Kidney (tissue), 13 donors: ENCODE measurements at regions not wholly inside any gene's neighbourhood (a gene's known extent, or its start where the extent isn't known, plus 50 kb on each side); places are given as distances from the start of the nearest gene placed in this dataset.

Experiments used
- DNase-seq, 5 donors: peaks; one replicate each; pipeline ENCODE4 v3.0.0-alpha.2; 2013 to 2020
- FAIRE-seq: peaks from 2 replicates; lab custom pipeline; 2012; peaks lifted over from hg19 to GRCh38; lab: Jason Lieb, UNC
- H3K27ac ChIP-seq, 2 donors: one replicate each; pipeline ENCODE4 v1.7.0; 2013; ENCODE audit warnings: low read depth in 2 of 2, low read length in 2 of 2, inconsistent platforms in 1 of 2
- H3K27me3 ChIP-seq: one replicate; pipeline ENCODE4 v1.7.1; 2013; ENCODE audit warnings: low read length, inconsistent platforms; ENCODE audit not compliant: control insufficient read depth, insufficient read depth
- H3K36me3 ChIP-seq, 3 donors: one replicate each; pipeline versions ENCODE4 v1.7.0 to v1.7.1; 2013; ENCODE audit warnings: low read length in 3 of 3, control low read depth in 1 of 3, inconsistent platforms in 1 of 3; ENCODE audit not compliant: insufficient read depth in 3 of 3, control insufficient read depth in 2 of 3
- H3K4me1 ChIP-seq, 3 donors: one replicate each; pipeline versions ENCODE4 v1.7.0 to v1.7.1; 2013; ENCODE audit warnings: low read length in 3 of 3, inconsistent platforms in 1 of 3, low read depth in 1 of 3; ENCODE audit not compliant: control insufficient read depth in 2 of 3, insufficient read depth in 2 of 3
- H3K4me3 ChIP-seq, 3 donors: one replicate each; pipeline versions ENCODE4 v1.7.0 to v1.8.1; 2013; ENCODE audit warnings: low read length in 3 of 3, control low read depth in 1 of 3, inconsistent platforms in 1 of 3
- H3K9ac ChIP-seq, 3 donors: one replicate each; pipeline versions ENCODE4 v1.7.0 to v1.7.1; 2013; ENCODE audit warnings: low read length in 3 of 3, control low read depth in 1 of 3, inconsistent platforms in 1 of 3
- H3K9me3 ChIP-seq, 3 donors: one replicate each; pipeline versions ENCODE4 v1.7.0 to v1.7.1; 2013; ENCODE audit warnings: low read length in 3 of 3, control low read depth in 1 of 3, inconsistent platforms in 1 of 3; ENCODE audit not compliant: control insufficient read depth in 2 of 3, insufficient read depth in 1 of 3
- intact Hi-C: fragments of 100-400 bp; cut with DNase I; formaldehyde crosslinking; loops from one replicate; pipeline ENCODE4 v1.11.1; 2022
- TF ChIP-seq, protein P1 (sequence below): IDR thresholded peaks from 3 replicates; pipeline ENCODE4 v1.5.1; 2012; ENCODE audit warnings: mild to moderate bottlenecking, moderate library complexity, borderline replicate concordance; ENCODE audit not compliant: insufficient read depth; ENCODE audit errors: extremely low read depth
- donor health status: control.
- donor health status: control.
- donor health status: control.
- donor health status: control.
- donor health status: control.
- donor health status: DM: yes; HTN: yes; CAD: no.
- donor health status: Normal renal cell carcinoma (clear cell type).

- Histone ChIP-seq H3K4me3 (no peak overlapping the region), H3K27me3 (no peaks in the 10 kb centered on the region)
Measured at GRCh38 chr12:22828066-22828465, 203.1 kb downstream of the ETNK1 start.

GRCh38 chr12:22835431-22835830, 210.5 kb downstream of the ETNK1 start:
- Histone ChIP-seq H3K9ac (no peak overlapping the region), H3K4me1 (no peaks in the 10 kb centered on the region), H3K27me3 (no peaks in the 10 kb centered on the region), H3K36me3 (no peaks in the 10 kb centered on the region), H3K9me3 (no peaks in the 10 kb centered on the region), H3K27ac (no peak overlapping the region), H3K4me3 (no peak overlapping the region)
- DNase-seq: no peak
- intact Hi-C loops: no loop called here
- TF ChIP-seq, protein P1, sequence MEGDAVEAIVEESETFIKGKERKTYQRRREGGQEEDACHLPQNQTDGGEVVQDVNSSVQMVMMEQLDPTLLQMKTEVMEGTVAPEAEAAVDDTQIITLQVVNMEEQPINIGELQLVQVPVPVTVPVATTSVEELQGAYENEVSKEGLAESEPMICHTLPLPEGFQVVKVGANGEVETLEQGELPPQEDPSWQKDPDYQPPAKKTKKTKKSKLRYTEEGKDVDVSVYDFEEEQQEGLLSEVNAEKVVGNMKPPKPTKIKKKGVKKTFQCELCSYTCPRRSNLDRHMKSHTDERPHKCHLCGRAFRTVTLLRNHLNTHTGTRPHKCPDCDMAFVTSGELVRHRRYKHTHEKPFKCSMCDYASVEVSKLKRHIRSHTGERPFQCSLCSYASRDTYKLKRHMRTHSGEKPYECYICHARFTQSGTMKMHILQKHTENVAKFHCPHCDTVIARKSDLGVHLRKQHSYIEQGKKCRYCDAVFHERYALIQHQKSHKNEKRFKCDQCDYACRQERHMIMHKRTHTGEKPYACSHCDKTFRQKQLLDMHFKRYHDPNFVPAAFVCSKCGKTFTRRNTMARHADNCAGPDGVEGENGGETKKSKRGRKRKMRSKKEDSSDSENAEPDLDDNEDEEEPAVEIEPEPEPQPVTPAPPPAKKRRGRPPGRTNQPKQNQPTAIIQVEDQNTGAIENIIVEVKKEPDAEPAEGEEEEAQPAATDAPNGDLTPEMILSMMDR: no peak
- FAIRE-seq: no peak

More at GRCh38 chr12:22828066-22828465, 203.1 kb downstream of the ETNK1 start:
- Histone ChIP-seq H3K36me3 (no peaks in the 10 kb centered on the region), H3K27ac (no peak overlapping the region), H3K9me3 (no peaks in the 10 kb centered on the region), H3K4me1 (no peaks in the 10 kb centered on the region), H3K9ac (no peak overlapping the region)
- no peak for FAIRE-seq
- DNase-seq: no peak
- TF ChIP-seq, protein P1: no peak
- intact Hi-C loops: no loop called here

DNA sequence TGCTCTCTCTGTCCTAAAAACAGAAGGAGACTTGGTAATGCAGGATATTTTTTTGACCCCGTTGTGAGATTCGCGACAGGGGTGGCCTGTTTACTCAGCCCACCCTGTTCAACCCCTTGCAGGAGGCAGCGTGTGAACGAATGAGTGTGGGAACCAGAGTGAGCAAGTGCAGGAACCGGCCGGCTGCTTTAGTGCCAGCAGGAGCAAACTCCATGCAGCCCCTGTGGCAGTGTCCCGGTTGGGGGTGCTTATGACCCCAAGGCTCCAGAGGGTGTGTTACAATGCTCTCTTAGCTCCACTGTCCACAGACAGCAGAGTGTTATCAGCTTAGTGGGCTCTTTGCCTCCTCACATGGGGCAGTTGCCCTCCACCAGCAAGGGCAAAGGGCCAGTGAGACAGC, 225.2 kb downstream of the ETNK1 start:
- intact Hi-C loops: no loop called here
- Histone ChIP-seq H3K9ac (no peak overlapping the region), H3K27ac (no peak overlapping the region), H3K27me3 (no peaks in the 10 kb centered on the region), H3K4me1 (no peaks in the 10 kb centered on the region), H3K9me3 (no peaks in the 10 kb centered on the region), H3K4me3 (no peak overlapping the region), H3K36me3 (no peaks in the 10 kb centered on the region)
- FAIRE-seq: no peak
- no peak for DNase-seq
- TF ChIP-seq, protein P1: no peak

- no peaks in the 10 kb centered on the region for H3K4me1 ChIP-seq
- no peak overlapping the region for H3K4me3 ChIP-seq
- no peak overlapping the region for H3K27ac ChIP-seq
- TF ChIP-seq, protein P1: no peak
- DNase-seq (no peak), FAIRE-seq (no peak)
- H3K36me3 ChIP-seq: no peaks in the 10 kb centered on the region
- H3K27me3 ChIP-seq: no peaks in the 10 kb centered on the region
- intact Hi-C loops: no loop called here
- no peaks in the 10 kb centered on the region for H3K9me3 ChIP-seq
- no peak overlapping the region for H3K9ac ChIP-seq
Measured at GRCh38 chr12:22851532-22851931, 226.6 kb downstream of the ETNK1 start.
